B cell (primary cell): ENCODE measurements at regions not wholly inside any gene's neighbourhood (a gene's known extent, or its start where the extent isn't known, plus 50 kb on each side); places are given as distances from the start of the nearest gene placed in this dataset.

ENCODE experiments used
- ATAC-seq: fragments of 200-7000 bp; cut with Tn5 transposase; one replicate; pipeline ENCODE4 v1.10.0; 2021; ENCODE audit warnings: low read depth, mild to moderate bottlenecking, moderate number of reproducible peaks, moderate library complexity
- CTCF ChIA-PET: fragments of 350-600 bp; sonication (Branson Sonifier 250); formaldehyde crosslinking; loops from one replicate; lab custom pipeline; 2021; ENCODE audit warnings: antibody characterized with exemption, inconsistent platforms; lab: Charles Lee
- POLR2A ChIA-PET: fragments of 350-600 bp; sonication (Branson Sonifier 250); formaldehyde crosslinking; loops from one replicate; lab custom pipeline; 2021; ENCODE audit warnings: antibody characterized with exemption; lab: Charles Lee
- DNase-seq: peaks from one replicate; pipeline ENCODE4 v3.0.0; 2013
- H2AFZ ChIP-seq: 2 replicates; pipeline ENCODE4 v1.6.1; 2012; ENCODE audit warnings: mild to moderate bottlenecking, low read depth, low read length; ENCODE audit not compliant: insufficient read depth, poor library complexity, severe bottlenecking
- H3K27ac ChIP-seq, 2 donors: 1 replicate in 1 of 2; 2 replicates in 1 of 2; pipeline ENCODE4 v1.5.1; 2012 to 2013; ENCODE audit warnings: low read length in 2 of 2, mild to moderate bottlenecking in 2 of 2, moderate library complexity in 1 of 2
- H3K27me3 ChIP-seq, 4 experiments: fragments of 200-600 bp in 1 of 4; sonication (generic) in 1 of 4; replicated peaks in 1 of 4; 1 replicate in 2 of 4; 2 replicates in 2 of 4; pipeline versions ENCODE4 v1.6.1 to v1.7.0; 2013 to 2016; ENCODE audit warnings: low read length in 3 of 4, mild to moderate bottlenecking in 2 of 4, mixed read lengths in 1 of 4, moderate library complexity in 1 of 4; ENCODE audit not compliant: insufficient read depth in 4 of 4, control insufficient read depth in 3 of 4; ENCODE audit errors: control extremely low read depth in 1 of 4
- H3K36me3 ChIP-seq, 2 experiments: replicated peaks in 1 of 2; 1 replicate in 1 of 2; 2 replicates in 1 of 2; pipeline versions ENCODE4 v1.6.1 to v1.7.1; 2013; ENCODE audit warnings: low read length in 1 of 2; ENCODE audit not compliant: insufficient read depth in 2 of 2, control insufficient read depth in 1 of 2; ENCODE audit errors: control extremely low read depth in 1 of 2, extremely low read depth in 1 of 2
- H3K4me1 ChIP-seq, 2 donors: fragments of 200-600 bp in 1 of 2; sonication (generic) in 1 of 2; 1 replicate in 1 of 2; 2 replicates in 1 of 2; pipeline versions ENCODE4 v1.5.1 to v1.6.1; 2013 to 2017; ENCODE audit warnings: low read length in 2 of 2; ENCODE audit not compliant: control insufficient read depth in 2 of 2, insufficient read depth in 2 of 2
- H3K4me2 ChIP-seq: replicated peaks from 2 replicates; pipeline ENCODE3; 2012; ENCODE audit warnings: mild to moderate bottlenecking, low read depth, low read length; ENCODE audit not compliant: poor library complexity, severe bottlenecking
- H3K4me3 ChIP-seq, 5 experiments: fragments of 200-600 bp in 1 of 5; sonication (generic) in 1 of 5; 1 replicate in 3 of 5; 2 replicates in 2 of 5; pipeline versions ENCODE4 v1.5.1 to v1.7.0; 2011 to 2016; ENCODE audit warnings: low read length in 4 of 5, mild to moderate bottlenecking in 4 of 5, low read depth in 2 of 5, control low read depth in 1 of 5, moderate library complexity in 1 of 5; ENCODE audit not compliant: insufficient read depth in 1 of 5; ENCODE audit errors: control extremely low read depth in 1 of 5, extremely low read depth in 1 of 5
- H3K79me2 ChIP-seq: fragments of 200-600 bp; sonication (generic); one replicate; pipeline ENCODE4 v1.6.0; 2016; ENCODE audit warnings: low read length; ENCODE audit not compliant: control insufficient read depth, insufficient read depth
- H3K9ac ChIP-seq: fragments of 200-600 bp; sonication (generic); 2 replicates; pipeline ENCODE4 v1.6.1; 2017; ENCODE audit warnings: mild to moderate bottlenecking, low read length, moderate library complexity
- H3K9me3 ChIP-seq, 3 donors: one replicate each; pipeline versions ENCODE4 v1.6.1 to v1.7.1; 2013; ENCODE audit warnings: low read length in 2 of 3; ENCODE audit not compliant: control insufficient read depth in 2 of 3, insufficient read depth in 1 of 3; ENCODE audit errors: control extremely low read depth in 1 of 3
- H4K20me1 ChIP-seq: 2 replicates; pipeline ENCODE4 v1.6.0; 2012; ENCODE audit warnings: mild to moderate bottlenecking, low read length; ENCODE audit not compliant: insufficient read depth, control insufficient read depth, poor library complexity, severe bottlenecking
- H3K27ac Mint-ChIP-seq: one replicate; pipeline ENCODE4 v1.8.0; 2021; ENCODE audit warnings: mixed read lengths
- H3K27me3 Mint-ChIP-seq: one replicate; pipeline ENCODE4 v1.8.0; 2021; ENCODE audit warnings: mixed read lengths
- H3K4me1 Mint-ChIP-seq: one replicate; pipeline ENCODE4 v1.8.0; 2021; ENCODE audit warnings: mixed read lengths
- H3K4me3 Mint-ChIP-seq: one replicate; pipeline ENCODE4 v1.8.0; 2021; ENCODE audit warnings: mixed read lengths
- H3K9me3 Mint-ChIP-seq: one replicate; pipeline ENCODE4 v1.8.0; 2022; ENCODE audit warnings: mixed read lengths; ENCODE audit not compliant: insufficient read depth
- CTCF ChIP-seq: fragments of 200-600 bp; IDR thresholded peaks from one replicate; pipeline ENCODE4 v1.8.0; 2022; ENCODE audit warnings: antibody characterized with exemption, mild to moderate bottlenecking
- EZH2 ChIP-seq: IDR thresholded peaks from 2 replicates; pipeline ENCODE4 v1.6.1; 2012; ENCODE audit warnings: borderline replicate concordance, low read depth, mild to moderate bottlenecking, moderate library complexity, low read length; ENCODE audit not compliant: insufficient read depth, poor library complexity, severe bottlenecking
- WGBS: methylation state at CpG from one replicate; pipeline ENCODE4 v1.1.5; 2013; ENCODE audit warnings: missing lambda C conversion rate; ENCODE audit not compliant: insufficient coverage; 5-methylcytosine and 5-hydroxymethylcytosine counted together
- intact Hi-C: fragments of 100-400 bp; cut with micrococcal nuclease; formaldehyde crosslinking; loops from one replicate; pipeline ENCODE4 v1.10.0; 2022

- Histone ChIP-seq H3K9me3 (peaks cover 0 to 37% (median 6%) of the 10 kb centered on the region in 3 donors), H3K9ac (no peak overlapping the region), H2AFZ (no peak overlapping the region), H3K27ac (no peak overlapping the region), H3K4me2 (no peak overlapping the region), H4K20me1 (no peaks in the 10 kb centered on the region), H3K79me2 (no peaks in the 10 kb centered on the region), H3K27me3 (peaks cover 0 to 4% (median 0%) of the 10 kb centered on the region in 4 experiments), H3K36me3 (no peaks in the 10 kb centered on the region), H3K4me1 (no peaks in the 10 kb centered on the region), H3K4me3 (no peak overlapping the region)
- peaks cover 10% of the 10 kb centered on the region for H3K9me3 Mint-ChIP-seq
- POLR2A ChIA-PET, result no interaction called here
- CTCF ChIA-PET, result interaction anchor here (1.2 kb wide), 1 partner anchor 9 kb away, joined by 4 read pairs; no protein-coding TSS in a partner anchor
- H3K27me3 Mint-ChIP-seq, result peaks cover 7% of the 10 kb centered on the region
- TF ChIP-seq EZH2, result no peak
- no peak for TF ChIP-seq CTCF
- 89% methylated on average over 18 of the region's 18 CpGs for WGBS
- no peak overlapping the region for H3K4me3 Mint-ChIP-seq
- no peak for ATAC-seq
- H3K4me1 Mint-ChIP-seq, result no peaks in the 10 kb centered on the region
- no peak overlapping the region for H3K27ac Mint-ChIP-seq
- intact Hi-C loops, result no loop called here
- no peak for DNase-seq
Observed at GRCh38 chr1:4115191-4115900, 215.3 kb upstream of the C1orf174 start.

DNA sequence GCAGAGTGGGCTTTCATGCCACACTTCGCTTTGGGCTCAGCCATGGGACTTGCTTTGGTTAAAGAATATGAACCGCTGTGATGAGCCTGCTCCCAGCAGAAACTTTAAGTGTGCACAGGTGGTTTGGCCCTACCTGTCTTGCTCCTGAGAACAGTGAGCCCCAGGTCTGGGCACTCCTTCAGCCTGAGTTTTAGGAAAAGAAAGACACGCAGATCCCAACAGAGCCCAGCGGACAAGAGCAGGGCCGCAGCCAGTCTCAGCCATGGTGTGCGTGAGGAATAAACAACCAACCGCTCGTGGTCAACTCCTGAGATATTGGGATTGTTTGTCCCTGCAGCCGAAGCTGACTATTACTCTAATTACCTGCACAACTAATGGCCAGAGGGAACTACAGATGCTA is 217.1 kb upstream of the C1orf174 start:
- H3K36me3 ChIP-seq, result no peaks in the 10 kb centered on the region
- Mint-ChIP-seq H3K27me3 (peaks cover 3% of the 10 kb centered on the region), H3K27ac (no peak overlapping the region), H3K4me3 (no peak overlapping the region), H3K4me1 (no peaks in the 10 kb centered on the region), H3K9me3 (peaks cover 9% of the 10 kb centered on the region)
- H3K79me2 ChIP-seq, result no peaks in the 10 kb centered on the region
- H4K20me1 ChIP-seq, result no peaks in the 10 kb centered on the region
- ChIA-PET POLR2A (no interaction called here), CTCF (no interaction called here)
- H2AFZ ChIP-seq, result no peak overlapping the region
- TF ChIP-seq CTCF (no peak), EZH2 (no peak)
- 99% methylated on average over 8 of the region's 9 CpGs for WGBS
- peaks cover 0 to 40% (median 6%) of the 10 kb centered on the region in 3 donors for H3K9me3 ChIP-seq
- H3K4me1 ChIP-seq, result no peaks in the 10 kb centered on the region
- no peak overlapping the region for H3K9ac ChIP-seq
- no peak for ATAC-seq
- H3K27ac ChIP-seq, result no peak overlapping the region
- peaks cover 0 to 4% (median 0%) of the 10 kb centered on the region in 4 experiments for H3K27me3 ChIP-seq
- DNase-seq, result no peak
- no peak overlapping the region for H3K4me3 ChIP-seq
- no peak overlapping the region for H3K4me2 ChIP-seq
- intact Hi-C loops, result no loop called here
